Panc1 (cell line): ENCODE measurements at regions not wholly inside any gene's neighbourhood (a gene's known extent, or its start where the extent isn't known, plus 50 kb on each side); places are given as distances from the start of the nearest gene placed in this dataset.

Experiments
- POLR2AphosphoS5 ChIP-seq: IDR thresholded peaks from 2 replicates; pipeline ENCODE4 v1.6.1; 2012; ENCODE audit warnings: mild to moderate bottlenecking, low read depth, low read length, moderate library complexity
- TF ChIP-seq, protein P1 (sequence below), 2 experiments: IDR thresholded peaks; 2 replicates each; pipeline ENCODE4 v1.6.1; 2011 to 2012; ENCODE audit warnings: low read depth in 2 of 2, control low read depth in 1 of 2, low read length in 1 of 2, mild to moderate bottlenecking in 1 of 2, moderate library complexity in 1 of 2; ENCODE audit not compliant: insufficient read depth in 1 of 2

DNA sequence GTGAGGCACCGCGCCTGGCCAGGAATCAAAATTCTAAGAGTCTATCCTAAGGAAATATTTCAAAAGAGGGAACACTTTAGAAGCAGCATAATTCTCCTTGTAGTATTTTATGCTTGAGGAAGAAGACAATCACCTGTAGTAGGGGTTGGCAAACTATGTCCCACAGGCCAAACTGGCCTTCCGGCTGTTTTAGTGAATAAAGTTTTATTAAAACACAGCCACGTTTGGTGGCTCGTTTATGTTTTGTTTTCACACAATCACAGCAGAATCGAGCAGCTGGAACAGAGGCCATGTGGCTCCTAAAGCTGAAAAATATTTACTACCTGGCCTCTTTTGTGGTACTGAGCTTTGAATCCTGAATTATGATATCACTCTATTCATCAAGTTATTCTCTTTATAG, 131.7 kb upstream of the TNS3 start:
- TF ChIP-seq, protein P1, sequence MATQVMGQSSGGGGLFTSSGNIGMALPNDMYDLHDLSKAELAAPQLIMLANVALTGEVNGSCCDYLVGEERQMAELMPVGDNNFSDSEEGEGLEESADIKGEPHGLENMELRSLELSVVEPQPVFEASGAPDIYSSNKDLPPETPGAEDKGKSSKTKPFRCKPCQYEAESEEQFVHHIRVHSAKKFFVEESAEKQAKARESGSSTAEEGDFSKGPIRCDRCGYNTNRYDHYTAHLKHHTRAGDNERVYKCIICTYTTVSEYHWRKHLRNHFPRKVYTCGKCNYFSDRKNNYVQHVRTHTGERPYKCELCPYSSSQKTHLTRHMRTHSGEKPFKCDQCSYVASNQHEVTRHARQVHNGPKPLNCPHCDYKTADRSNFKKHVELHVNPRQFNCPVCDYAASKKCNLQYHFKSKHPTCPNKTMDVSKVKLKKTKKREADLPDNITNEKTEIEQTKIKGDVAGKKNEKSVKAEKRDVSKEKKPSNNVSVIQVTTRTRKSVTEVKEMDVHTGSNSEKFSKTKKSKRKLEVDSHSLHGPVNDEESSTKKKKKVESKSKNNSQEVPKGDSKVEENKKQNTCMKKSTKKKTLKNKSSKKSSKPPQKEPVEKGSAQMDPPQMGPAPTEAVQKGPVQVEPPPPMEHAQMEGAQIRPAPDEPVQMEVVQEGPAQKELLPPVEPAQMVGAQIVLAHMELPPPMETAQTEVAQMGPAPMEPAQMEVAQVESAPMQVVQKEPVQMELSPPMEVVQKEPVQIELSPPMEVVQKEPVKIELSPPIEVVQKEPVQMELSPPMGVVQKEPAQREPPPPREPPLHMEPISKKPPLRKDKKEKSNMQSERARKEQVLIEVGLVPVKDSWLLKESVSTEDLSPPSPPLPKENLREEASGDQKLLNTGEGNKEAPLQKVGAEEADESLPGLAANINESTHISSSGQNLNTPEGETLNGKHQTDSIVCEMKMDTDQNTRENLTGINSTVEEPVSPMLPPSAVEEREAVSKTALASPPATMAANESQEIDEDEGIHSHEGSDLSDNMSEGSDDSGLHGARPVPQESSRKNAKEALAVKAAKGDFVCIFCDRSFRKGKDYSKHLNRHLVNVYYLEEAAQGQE (IDR thresholded peaks at IDR 0.05; ENCODE audit: insufficient read depth in 1 of 2, low read depth in 2 of 2, low read length in 1 of 2), result no peak
- TF ChIP-seq POLR2AphosphoS5, result no peak
